ENCODE measurements at regions not wholly inside any gene's neighbourhood (a gene's known extent, or its start where the extent isn't known, plus 50 kb on each side); places are given as distances from the start of the nearest gene placed in this dataset.
"Not testable (repeated sequence)": the region's sequence is repeated elsewhere in the genome, so short reads cannot be mapped to it uniquely, and the experiment has no call there.

- no peak for DNase-seq
These were observed 358.1 kb downstream of the VRK1 start for GRCh38 chr14:97155320-97155719.

GRCh38 chr14:97155814-97156213 lies 358.6 kb downstream of the VRK1 start:
- DNase-seq: no peak

- DNase-seq: no peak
These were observed 359.5 kb downstream of the VRK1 start for GRCh38 chr14:97156705-97157104.

- no peak for DNase-seq
These were observed 360.9 kb downstream of the VRK1 start for GRCh38 chr14:97158102-97158501.

- DNase-seq: no peak
These were observed 361.9 kb downstream of the VRK1 start for GRCh38 chr14:97159124-97159523.

- no peak for DNase-seq
These were observed 365.4 kb downstream of the VRK1 start for GRCh38 chr14:97162621-97163020.

- DNase-seq: no peak
These were observed 366.8 kb downstream of the VRK1 start for GRCh38 chr14:97164021-97164420.

- DNase-seq: no peak
These were observed 369.3 kb downstream of the VRK1 start for GRCh38 chr14:97166497-97166896.

GRCh38 chr14:97167577-97167976 lies 370.4 kb downstream of the VRK1 start:
- DNase-seq: not testable (repeated sequence)

- no peak for DNase-seq
These were observed 375.5 kb downstream of the VRK1 start for GRCh38 chr14:97172644-97173043.

- peak; percentile 9 to 14 for DNase-seq
These were observed 379.8 kb downstream of the VRK1 start for GRCh38 chr14:97177016-97177415.

GRCh38 chr14:97177635-97178034 lies 380.5 kb downstream of the VRK1 start:
- no peak for DNase-seq

- no peak for DNase-seq
These were observed 381.6 kb downstream of the VRK1 start for GRCh38 chr14:97178781-97179180.

- no peak for DNase-seq
These were observed 382.4 kb downstream of the VRK1 start for GRCh38 chr14:97179573-97179972.

GRCh38 chr14:97180304-97181200 lies 383.4 kb downstream of the VRK1 start:
- DNase-seq: no peak

GRCh38 chr14:97185186-97185585 lies 388.0 kb downstream of the VRK1 start:
- DNase-seq: peak in 1 of 2 experiments; percentile 10

- no peak for DNase-seq
These were observed 390.7 kb downstream of the VRK1 start for GRCh38 chr14:97187916-97188315.

- no peak for DNase-seq
These were observed 399.2 kb downstream of the VRK1 start for GRCh38 chr14:97196336-97196735.

- DNase-seq: no peak
These were observed 401.6 kb downstream of the VRK1 start for GRCh38 chr14:97198813-97199212.

GRCh38 chr14:97200245-97200644 lies 403.1 kb downstream of the VRK1 start:
- DNase-seq: no peak

- DNase-seq: no peak
These were observed 409.7 kb downstream of the VRK1 start for GRCh38 chr14:97206916-97207315.

GRCh38 chr14:97210202-97210601 lies 413.0 kb downstream of the VRK1 start:
- no peak for DNase-seq

- DNase-seq: no peak
These were observed 415.2 kb downstream of the VRK1 start for GRCh38 chr14:97212399-97212798.

- DNase-seq: no peak
These were observed 416.5 kb downstream of the VRK1 start for GRCh38 chr14:97213720-97214119.

Data from SHP77 (cell line).